GM19468 (cell line): ENCODE measurements at regions not wholly inside any gene's neighbourhood (a gene's known extent, or its start where the extent isn't known, plus 50 kb on each side); places are given as distances from the start of the nearest gene placed in this dataset.

ENCODE experiments used
- ATAC-seq: cut with Tn5 transposase; IDR thresholded peaks from one replicate; pipeline ENCODE4 v1.9.1; 2021; ENCODE audit warnings: mild to moderate bottlenecking, moderate library complexity, moderate number of reproducible peaks; ENCODE audit not compliant: unreplicated experiment; ENCODE audit errors: extremely low read depth

- ATAC-seq, result no peak
These were observed 136.9 kb downstream of the SCARB1 start for GRCh38 chr12:124726596-124727263.

GRCh38 chr12:124725597-124726237 lies 137.9 kb downstream of the SCARB1 start:
- ATAC-seq, result no peak

GRCh38 chr12:124725099-124725498 lies 138.6 kb downstream of the SCARB1 start:
- no peak for ATAC-seq

- no peak for ATAC-seq
These were observed 140.8 kb downstream of the SCARB1 start for GRCh38 chr12:124722878-124723277.

- no peak for ATAC-seq
These were observed 142.0 kb downstream of the SCARB1 start for GRCh38 chr12:124721501-124722162.

- no peak for ATAC-seq
These were observed 142.8 kb downstream of the SCARB1 start for GRCh38 chr12:124720681-124721500.

GRCh38 chr12:124720004-124720680 lies 143.5 kb downstream of the SCARB1 start:
- ATAC-seq, result no peak

GRCh38 chr12:124719231-124719630 lies 144.4 kb downstream of the SCARB1 start:
- no peak for ATAC-seq

- ATAC-seq, result no peak
These were observed 145.2 kb downstream of the SCARB1 start for GRCh38 chr12:124718458-124718857.

- ATAC-seq, result no peak
These were observed 145.6 kb downstream of the SCARB1 start for GRCh38 chr12:124718036-124718435.

GRCh38 chr12:124717318-124717717 lies 146.3 kb downstream of the SCARB1 start:
- ATAC-seq, result no peak

GRCh38 chr12:124716208-124717130 lies 147.2 kb downstream of the SCARB1 start:
- ATAC-seq, result no peak

GRCh38 chr12:124715121-124715990 lies 147.9 kb upstream of the NCOR2 start:
- no peak for ATAC-seq

GRCh38 chr12:124713436-124714082 lies 146.1 kb upstream of the NCOR2 start:
- ATAC-seq, result peak; percentile 64

- ATAC-seq, result no peak
These were observed 145.6 kb upstream of the NCOR2 start for GRCh38 chr12:124713041-124713435.

- no peak for ATAC-seq
These were observed 143.9 kb upstream of the NCOR2 start for GRCh38 chr12:124711344-124711743.
